PC-9 (cell line): ENCODE measurements at regions not wholly inside any gene's neighbourhood (a gene's known extent, or its start where the extent isn't known, plus 50 kb on each side); places are given as distances from the start of the nearest gene placed in this dataset.
A peak's percentile ranks its signal among the peaks of the same experiment; 100 is the strongest.

Source experiments
- BruUV-seq: library from RNA; stranded (reverse); fragments of 400-500 nt; replicated peaks from 2 replicates; lab custom pipeline; 2021; lab: Mats Ljungman, UMichigan
- CTCF ChIA-PET: fragments of 300-600 bp; sonication (Branson Sonifier 250); formaldehyde crosslinking; loops from one replicate; lab custom pipeline; 2022; ENCODE audit warnings: antibody characterized with exemption; lab: Charles Lee
- POLR2A ChIA-PET: fragments of 300-600 bp; sonication (Branson Sonifier 250); formaldehyde crosslinking; loops from one replicate; lab custom pipeline; 2022; ENCODE audit warnings: antibody characterized with exemption; ENCODE audit not compliant: unreplicated experiment; lab: Charles Lee
- DNase-seq, 2 experiments: peaks; one replicate each; pipeline versions ENCODE4 v3.0.0 to v3.0.0-alpha.2; 2015 to 2022; ENCODE audit warnings: mixed read lengths in 1 of 2
- H2AFZ ChIP-seq: fragments of 200-600 bp; sonication (generic); 2 replicates; pipeline ENCODE4 v1.8.1; 2017; ENCODE audit warnings: antibody characterized with exemption
- H3F3A ChIP-seq: fragments of 200-600 bp; sonication (generic); 2 replicates; pipeline ENCODE4 v1.8.1; 2017; ENCODE audit warnings: antibody characterized with exemption, mild to moderate bottlenecking, low read depth; ENCODE audit not compliant: insufficient read depth
- H3K27ac ChIP-seq: fragments of 200-600 bp; sonication (generic); 2 replicates; pipeline ENCODE4 v1.6.1; 2016; ENCODE audit warnings: mixed run types
- H3K27me3 ChIP-seq: fragments of 200-600 bp; sonication (generic); 2 replicates; pipeline ENCODE4 v1.6.1; 2016; ENCODE audit warnings: low read depth, mixed run types; ENCODE audit not compliant: insufficient read depth
- H3K36me3 ChIP-seq: fragments of 200-600 bp; sonication (generic); 2 replicates; pipeline ENCODE4 v1.6.1; 2016; ENCODE audit warnings: low read depth, mixed run types
- H3K4me1 ChIP-seq: fragments of 200-600 bp; sonication (generic); replicated peaks from 2 replicates; pipeline ENCODE4 v1.6.1; 2016; ENCODE audit warnings: mixed run types; ENCODE audit not compliant: insufficient read depth
- H3K4me2 ChIP-seq: fragments of 200-600 bp; sonication (generic); 2 replicates; pipeline ENCODE4 v1.6.1; 2017; ENCODE audit warnings: mixed run types
- H3K4me3 ChIP-seq: fragments of 200-600 bp; sonication (generic); 2 replicates; pipeline ENCODE4 v1.6.1; 2016; ENCODE audit warnings: mixed run types
- H3K79me2 ChIP-seq: fragments of 200-600 bp; sonication (generic); 2 replicates; pipeline ENCODE4 v1.6.1; 2017; ENCODE audit warnings: low read depth, mixed run types
- H3K9me2 ChIP-seq: fragments of 200-600 bp; sonication (generic); 2 replicates; pipeline ENCODE4 v1.8.1; 2017; ENCODE audit warnings: mild to moderate bottlenecking; ENCODE audit not compliant: insufficient read depth
- H3K9me3 ChIP-seq: fragments of 200-600 bp; sonication (generic); 2 replicates; pipeline ENCODE4 v1.8.1; 2016; ENCODE audit warnings: low read depth; ENCODE audit not compliant: insufficient read depth
- H4K20me1 ChIP-seq: fragments of 200-600 bp; sonication (generic); 2 replicates; pipeline ENCODE4 v1.8.1; 2017; ENCODE audit not compliant: insufficient read depth
- EZH2 ChIP-seq: fragments of 200-600 bp; sonication (generic); IDR thresholded peaks from 2 replicates; pipeline ENCODE4 v1.8.0; 2017; ENCODE audit warnings: antibody characterized with exemption, low read depth
- intact Hi-C: fragments of 100-400 bp; cut with micrococcal nuclease; formaldehyde crosslinking; loops from one replicate; pipeline ENCODE4 v1.10.0; 2022; ENCODE audit not compliant: unreplicated experiment
- TF ChIP-seq, protein P1 (sequence below): fragments of 200-600 bp; sonication (generic); conservative IDR thresholded peaks from 2 replicates; pipeline ENCODE4 v1.6.1; 2017; ENCODE audit warnings: mixed run types, antibody characterized with exemption, mild to moderate bottlenecking, moderate library complexity

GRCh38 chr9:107976767-107977166 lies 487.2 kb upstream of the KLF4 start:
- no peak overlapping the region for H3K4me2 ChIP-seq
- no peak overlapping the region for H2AFZ ChIP-seq
- intact Hi-C loops = no loop called here
- H3K36me3 ChIP-seq = no peaks in the 10 kb centered on the region
- H4K20me1 ChIP-seq = no peaks in the 10 kb centered on the region
- DNase-seq = no peak
- peaks cover 17% of the 10 kb centered on the region for H3K4me1 ChIP-seq
- H3K9me2 ChIP-seq = no peaks in the 10 kb centered on the region
- H3K27me3 ChIP-seq = no peaks in the 10 kb centered on the region
- H3K27ac ChIP-seq = no peak overlapping the region
- H3F3A ChIP-seq = no peaks in the 10 kb centered on the region
- POLR2A ChIA-PET = interaction anchor here (0.9 kb wide), 1 partner anchor 117 kb away, joined by 4 read pairs; no protein-coding TSS in a partner anchor
- no TSS peak for BruUV-seq
- no peak overlapping the region for H3K4me3 ChIP-seq
- CTCF ChIA-PET = no interaction called here
- H3K79me2 ChIP-seq = no peaks in the 10 kb centered on the region
- H3K9me3 ChIP-seq = no peaks in the 10 kb centered on the region
- TF ChIP-seq EZH2 = no peak
- TF ChIP-seq, protein P1, sequence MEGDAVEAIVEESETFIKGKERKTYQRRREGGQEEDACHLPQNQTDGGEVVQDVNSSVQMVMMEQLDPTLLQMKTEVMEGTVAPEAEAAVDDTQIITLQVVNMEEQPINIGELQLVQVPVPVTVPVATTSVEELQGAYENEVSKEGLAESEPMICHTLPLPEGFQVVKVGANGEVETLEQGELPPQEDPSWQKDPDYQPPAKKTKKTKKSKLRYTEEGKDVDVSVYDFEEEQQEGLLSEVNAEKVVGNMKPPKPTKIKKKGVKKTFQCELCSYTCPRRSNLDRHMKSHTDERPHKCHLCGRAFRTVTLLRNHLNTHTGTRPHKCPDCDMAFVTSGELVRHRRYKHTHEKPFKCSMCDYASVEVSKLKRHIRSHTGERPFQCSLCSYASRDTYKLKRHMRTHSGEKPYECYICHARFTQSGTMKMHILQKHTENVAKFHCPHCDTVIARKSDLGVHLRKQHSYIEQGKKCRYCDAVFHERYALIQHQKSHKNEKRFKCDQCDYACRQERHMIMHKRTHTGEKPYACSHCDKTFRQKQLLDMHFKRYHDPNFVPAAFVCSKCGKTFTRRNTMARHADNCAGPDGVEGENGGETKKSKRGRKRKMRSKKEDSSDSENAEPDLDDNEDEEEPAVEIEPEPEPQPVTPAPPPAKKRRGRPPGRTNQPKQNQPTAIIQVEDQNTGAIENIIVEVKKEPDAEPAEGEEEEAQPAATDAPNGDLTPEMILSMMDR = no peak

- Histone ChIP-seq H3K4me3 (no peak overlapping the region), H3K4me2 (no peak overlapping the region), H3K27me3 (no peaks in the 10 kb centered on the region), H3K27ac (no peak overlapping the region), H3K36me3 (no peaks in the 10 kb centered on the region), H3F3A (no peaks in the 10 kb centered on the region), H3K9me2 (no peaks in the 10 kb centered on the region), H4K20me1 (no peaks in the 10 kb centered on the region), H2AFZ (no peak overlapping the region), H3K79me2 (no peaks in the 10 kb centered on the region), H3K9me3 (no peaks in the 10 kb centered on the region), H3K4me1 (peaks cover 26% of the 10 kb centered on the region)
- TF ChIP-seq, protein P1 = no peak
- no peak for TF ChIP-seq EZH2
- intact Hi-C loops = no loop called here
- BruUV-seq = no TSS peak
- POLR2A ChIA-PET = no interaction called here
- CTCF ChIA-PET = no interaction called here
- DNase-seq = no peak
Measured at GRCh38 chr9:107975426-107976010, 485.9 kb upstream of the KLF4 start.

DNA sequence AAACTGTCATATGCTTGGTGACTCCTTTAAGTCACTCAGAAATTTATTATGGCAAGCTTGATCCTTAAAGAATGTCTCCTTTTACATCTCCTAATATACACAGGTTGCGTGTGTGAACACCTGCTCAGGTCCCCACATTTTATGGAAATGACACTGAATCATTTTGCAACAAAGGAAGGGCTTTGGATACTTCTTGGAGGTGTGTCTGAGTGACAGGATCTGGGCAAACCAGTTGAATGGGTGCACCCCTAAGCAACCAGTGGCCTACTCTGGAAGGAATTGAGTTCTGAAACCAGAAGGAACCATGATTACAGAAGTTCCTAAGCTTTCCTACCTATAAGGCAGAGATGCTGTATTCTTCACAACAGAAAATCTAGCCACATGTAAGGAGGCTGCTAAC lies 483.9 kb upstream of the KLF4 start:
- intact Hi-C loops = no loop called here
- Histone ChIP-seq H4K20me1 (no peaks in the 10 kb centered on the region), H3K9me3 (no peaks in the 10 kb centered on the region), H3K36me3 (no peaks in the 10 kb centered on the region), H3K9me2 (no peaks in the 10 kb centered on the region), H3K4me1 (peaks cover 26% of the 10 kb centered on the region), H3K79me2 (no peaks in the 10 kb centered on the region), H3K4me3 (no peak overlapping the region), H3K27me3 (no peaks in the 10 kb centered on the region), H3K4me2 (peak overlapping the region; percentile 49), H3K27ac (peak overlapping the region; percentile 21; the same call in 1 of the 2 replicates), H3F3A (no peaks in the 10 kb centered on the region), H2AFZ (peak overlapping the region; percentile 61; the same call in 1 of the 2 replicates)
- DNase-seq = peak; percentile 36 to 75
- no TSS peak for BruUV-seq
- CTCF ChIA-PET = no interaction called here
- POLR2A ChIA-PET = interaction anchor here (0.7 kb wide), 1 partner anchor 76 kb away, joined by 3 read pairs; no protein-coding TSS in a partner anchor
- TF ChIP-seq, protein P1 = no peak
- no peak for TF ChIP-seq EZH2
